Stimulated activated CD8-positive, alpha-beta memory T cell treated with anti-CD3 and anti-CD28 coated beads, Interleukin-12 subunit alpha, Interleukin-12 subunit beta, amount 100 ng/mL, for 24 hours (primary cell): ENCODE measurements at regions not wholly inside any gene's neighbourhood (a gene's known extent, or its start where the extent isn't known, plus 50 kb on each side); places are given as distances from the start of the nearest gene placed in this dataset.

Experiments used
- DNase-seq: peaks from one replicate; pipeline ENCODE4 v3.0.0-alpha.2; 2020; ENCODE audit errors: extremely low read depth

DNA sequence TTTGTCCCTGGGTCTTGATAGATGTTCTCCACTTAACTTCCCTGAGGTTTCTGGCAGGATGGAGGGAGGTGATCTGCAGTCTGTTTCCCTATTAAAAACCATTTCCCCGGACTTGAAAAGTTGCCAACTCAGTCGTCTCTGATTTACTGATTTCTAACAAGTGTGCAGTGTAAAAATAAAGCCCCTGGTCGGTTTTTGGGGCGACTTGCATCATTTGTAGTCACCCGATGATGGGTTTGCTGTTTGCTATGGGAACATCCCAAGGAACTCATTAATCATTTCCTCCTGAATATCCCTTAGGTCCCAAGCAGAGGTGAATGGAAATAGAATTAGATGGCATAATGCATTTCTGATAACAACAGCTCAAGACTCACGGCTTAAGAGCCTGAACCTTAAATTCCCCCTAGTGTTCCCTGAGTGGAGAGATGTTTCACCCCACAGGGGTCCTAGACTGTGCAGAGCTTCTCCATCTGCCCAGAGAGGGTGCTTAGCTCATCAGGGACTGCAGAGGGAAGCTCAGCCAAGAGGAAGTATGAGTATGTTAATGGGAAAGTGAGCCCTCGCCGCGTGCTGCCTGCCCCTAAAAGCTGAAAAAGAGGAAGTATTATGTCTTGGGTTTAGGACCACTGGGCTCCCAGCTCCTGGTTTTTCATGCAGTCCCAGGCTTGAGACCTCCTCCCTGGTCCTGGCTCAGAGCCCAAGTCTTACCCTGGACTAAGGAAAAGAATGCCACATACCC is 115.1 kb upstream of the DAP start:
- DNase-seq = no peak

- no peak for DNase-seq
Measured at GRCh38 chr5:10875201-10875768, 114.3 kb upstream of the DAP start.

DNA sequence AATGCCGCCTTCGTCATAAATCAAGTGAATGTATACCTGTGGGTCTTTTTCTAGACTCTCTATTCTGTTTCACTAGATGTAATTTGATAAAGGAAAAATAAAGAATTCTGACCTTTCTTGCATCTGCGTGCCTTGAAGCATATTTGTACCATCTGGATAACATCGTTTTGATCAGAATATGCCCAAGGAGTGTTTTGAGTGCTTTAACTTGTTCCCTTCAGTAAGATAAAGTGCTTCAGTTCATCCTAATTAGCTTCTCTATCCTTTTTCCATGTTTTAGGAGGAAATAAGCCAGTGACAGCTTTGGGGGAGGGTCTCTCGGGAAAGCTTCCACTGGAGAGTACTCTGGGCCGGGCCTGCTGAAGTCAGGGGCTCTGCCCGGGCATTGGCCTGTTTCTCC is 113.5 kb upstream of the DAP start:
- DNase-seq = no peak

DNA sequence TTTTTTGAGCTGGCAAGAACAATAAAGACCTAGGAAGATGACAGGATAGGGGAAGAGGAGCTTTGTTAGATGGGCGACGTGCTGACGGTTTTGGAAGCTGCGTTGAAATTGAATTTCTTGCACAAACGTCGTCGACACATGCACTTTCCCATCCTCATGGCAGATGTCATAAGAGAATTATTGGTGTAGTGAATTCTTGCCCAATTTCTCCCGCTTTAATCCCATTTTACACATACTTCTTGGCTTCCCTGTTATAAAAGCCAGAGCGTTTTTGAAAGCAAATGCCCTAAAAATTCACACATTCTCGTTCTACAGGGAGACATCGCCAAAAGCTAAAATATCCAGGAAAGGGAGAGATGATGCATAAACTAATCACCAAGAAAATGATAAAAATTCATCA is 109.8 kb upstream of the DAP start:
- no peak for DNase-seq

DNA sequence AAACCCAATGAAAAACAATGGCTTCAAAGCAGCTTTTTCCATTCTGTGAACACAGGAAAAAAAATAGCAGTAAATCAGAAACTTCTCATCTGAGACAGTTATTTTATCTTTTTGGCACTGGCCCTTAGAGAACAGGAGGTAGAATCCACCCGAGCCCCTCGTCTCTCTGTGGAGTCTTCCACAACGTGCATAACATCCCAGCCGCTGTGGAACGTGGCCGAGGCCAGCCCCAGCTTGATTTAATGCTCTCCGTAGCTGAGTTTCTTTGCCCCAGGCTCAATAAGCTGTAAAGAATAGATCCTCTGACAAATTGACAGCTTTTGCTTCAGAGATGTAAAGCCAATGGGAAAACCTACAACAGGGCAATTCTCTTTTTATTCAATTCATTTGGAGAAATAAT is 107.9 kb upstream of the DAP start:
- DNase-seq = no peak

DNA sequence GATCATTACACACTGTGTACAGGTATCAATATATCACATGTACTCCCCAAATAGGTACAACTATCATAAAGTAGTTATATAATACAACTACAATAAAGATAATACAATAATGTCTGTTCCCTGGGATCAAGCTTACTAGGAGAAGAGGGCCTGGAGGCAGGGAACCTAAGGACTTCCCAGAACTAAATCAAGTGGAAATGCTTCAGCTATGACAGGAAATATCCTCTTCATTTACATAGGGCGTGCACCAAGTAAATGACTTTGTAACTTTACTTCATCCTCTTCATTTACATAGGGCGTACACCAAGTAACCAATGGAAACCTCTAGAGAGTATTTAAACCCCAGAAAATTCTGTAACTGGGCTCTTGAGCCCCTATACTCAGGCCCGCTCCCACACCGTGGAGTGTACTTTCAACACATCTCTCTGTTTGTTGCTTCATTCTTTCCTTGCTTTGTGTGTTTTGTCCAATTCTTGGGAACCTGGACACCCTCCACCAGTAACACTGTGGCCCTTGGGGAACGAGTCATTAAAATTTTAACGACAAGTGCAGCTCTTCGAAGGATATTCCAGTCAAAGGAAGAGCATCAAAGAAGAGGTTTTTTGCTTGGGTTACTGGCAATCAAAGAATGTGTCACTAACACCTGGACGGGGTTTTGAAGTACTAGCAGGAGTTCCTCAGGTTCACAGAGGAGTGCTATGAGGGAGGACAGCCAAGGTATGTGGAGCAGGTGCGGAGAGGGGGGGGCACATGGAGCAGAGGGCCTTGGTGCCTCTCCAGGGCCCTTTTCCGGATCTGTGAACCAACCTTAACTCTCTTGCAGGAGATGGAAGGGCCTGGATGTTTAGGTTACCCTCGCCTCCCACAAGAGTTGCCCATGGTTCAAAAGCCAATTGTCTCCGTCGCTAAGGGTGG is 106.6 kb upstream of the DAP start:
- no peak for DNase-seq

DNA sequence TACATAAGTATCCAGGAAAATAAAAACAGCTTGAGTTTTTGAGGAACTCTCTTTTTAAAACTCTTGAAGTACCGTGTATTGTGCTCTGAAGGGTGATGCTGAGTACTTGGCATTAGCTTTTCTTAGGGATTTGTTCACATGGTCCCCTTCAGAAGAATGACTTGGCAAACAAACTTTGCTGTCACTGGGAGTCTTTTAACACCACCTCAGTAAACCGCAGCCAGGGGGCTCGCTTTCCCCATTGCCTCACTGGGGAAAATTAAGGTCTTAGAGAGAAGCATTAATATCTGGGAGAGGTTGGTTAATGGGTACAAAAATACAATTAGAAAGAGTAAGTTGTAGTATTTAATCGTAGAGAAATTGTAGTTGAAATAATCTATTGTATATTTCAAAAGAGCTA is 105.9 kb upstream of the DAP start:
- DNase-seq = no peak

- DNase-seq = peak; percentile 14
Measured at GRCh38 chr5:10863763-10864383, 102.8 kb upstream of the DAP start.

- DNase-seq = no peak
Measured at GRCh38 chr5:10862085-10862484, 101.1 kb upstream of the DAP start.

DNA sequence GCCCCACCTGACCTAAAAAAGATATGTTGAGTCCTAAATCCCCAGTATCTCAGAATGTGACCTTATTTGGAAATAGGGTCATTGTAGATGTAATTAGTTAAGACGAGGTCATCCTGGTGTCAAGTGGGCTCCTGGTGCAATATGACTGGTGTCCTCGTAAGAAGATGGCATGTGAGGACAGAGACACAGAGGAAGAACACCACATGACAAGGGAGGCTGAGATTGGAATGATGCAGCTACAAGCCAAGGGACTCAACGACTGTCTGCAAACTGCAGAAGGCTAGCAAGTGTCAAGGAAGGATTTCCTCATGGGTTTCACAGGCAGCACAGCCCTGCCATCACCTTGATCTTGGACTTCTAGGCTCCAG is 100.4 kb upstream of the DAP start:
- no peak for DNase-seq

DNA sequence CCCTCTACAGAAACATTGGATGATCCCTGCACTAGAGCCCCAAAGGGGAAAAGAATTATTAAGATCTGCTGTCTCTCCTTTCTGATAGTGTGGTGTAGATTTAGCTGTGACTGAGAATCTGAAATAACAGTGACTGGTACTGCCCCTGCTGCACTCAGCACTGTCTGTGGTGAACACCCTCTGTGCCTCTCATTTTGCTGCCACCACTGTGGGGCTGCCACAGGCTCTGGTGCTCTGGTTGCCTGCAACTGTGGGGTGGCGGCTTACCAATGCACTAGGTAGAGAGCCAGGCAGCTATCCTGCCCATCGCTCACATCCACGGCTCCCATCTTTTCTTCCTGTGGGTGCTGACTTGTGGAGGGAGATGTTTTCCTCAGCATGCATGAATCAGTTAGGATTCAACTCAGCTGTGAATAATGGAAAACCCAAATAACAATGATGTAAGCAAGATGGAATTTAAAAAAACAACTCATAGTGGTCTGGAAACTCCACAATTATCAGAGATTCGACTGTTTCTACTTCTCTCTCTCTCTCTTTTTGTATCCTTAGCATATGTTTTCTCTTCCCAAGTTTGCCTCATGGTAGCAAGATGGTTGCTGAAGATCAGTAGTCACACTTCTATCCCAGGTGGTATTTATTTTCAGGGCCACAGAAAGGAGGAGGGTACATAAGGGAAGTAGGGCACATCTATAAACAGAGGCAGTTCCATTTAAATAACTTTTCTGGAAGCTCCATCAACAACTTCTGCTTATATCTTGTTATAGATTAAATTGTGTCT is 99.8 kb upstream of the DAP start:
- DNase-seq = no peak

GRCh38 chr5:10860196-10860543 is 99.1 kb upstream of the DAP start:
- DNase-seq = no peak

GRCh38 chr5:10859393-10860195 is 98.6 kb upstream of the DAP start:
- DNase-seq = no peak

GRCh38 chr5:10858945-10859344 is 97.9 kb upstream of the DAP start:
- DNase-seq = no peak

GRCh38 chr5:10858307-10858706 is 97.3 kb upstream of the DAP start:
- DNase-seq = no peak

- DNase-seq = no peak
Measured at GRCh38 chr5:10857338-10857733, 96.3 kb upstream of the DAP start.

DNA sequence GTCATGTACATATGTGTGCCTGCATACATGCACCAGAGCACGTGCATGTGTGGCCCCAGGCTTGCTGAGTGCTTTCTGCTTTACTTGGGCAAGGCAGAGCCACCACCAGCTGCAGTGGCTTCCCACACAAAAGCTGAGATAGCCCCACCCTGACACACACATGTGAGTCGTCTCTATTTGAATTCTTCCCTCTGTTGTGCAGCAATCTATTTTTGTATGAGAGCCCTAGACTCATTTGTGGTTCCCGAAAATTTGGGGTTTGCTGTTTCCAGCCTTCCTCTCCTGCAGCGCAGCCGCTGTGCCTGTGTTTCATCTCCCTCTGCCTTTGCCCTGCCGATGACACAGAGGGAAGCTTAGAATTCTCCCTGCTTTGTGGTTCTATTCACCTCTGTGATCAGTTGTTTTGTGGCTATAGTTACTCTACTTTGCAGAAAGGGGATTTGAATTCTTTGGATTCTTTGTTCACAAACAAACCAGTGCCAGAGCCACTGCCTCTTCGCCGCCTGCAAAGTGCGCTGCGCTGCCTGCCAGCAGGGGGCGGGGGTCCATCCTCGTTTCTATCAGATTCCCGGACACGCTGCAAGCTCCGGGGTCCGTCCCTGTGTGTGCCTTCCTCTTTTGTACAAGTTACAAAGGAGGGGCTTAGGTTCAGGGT is 95.8 kb upstream of the DAP start:
- DNase-seq = no peak

- no peak for DNase-seq
Measured at GRCh38 chr5:10856071-10856470, 95.0 kb upstream of the DAP start.

- no peak for DNase-seq
Measured at GRCh38 chr5:10854506-10855277, 93.7 kb upstream of the DAP start.

DNA sequence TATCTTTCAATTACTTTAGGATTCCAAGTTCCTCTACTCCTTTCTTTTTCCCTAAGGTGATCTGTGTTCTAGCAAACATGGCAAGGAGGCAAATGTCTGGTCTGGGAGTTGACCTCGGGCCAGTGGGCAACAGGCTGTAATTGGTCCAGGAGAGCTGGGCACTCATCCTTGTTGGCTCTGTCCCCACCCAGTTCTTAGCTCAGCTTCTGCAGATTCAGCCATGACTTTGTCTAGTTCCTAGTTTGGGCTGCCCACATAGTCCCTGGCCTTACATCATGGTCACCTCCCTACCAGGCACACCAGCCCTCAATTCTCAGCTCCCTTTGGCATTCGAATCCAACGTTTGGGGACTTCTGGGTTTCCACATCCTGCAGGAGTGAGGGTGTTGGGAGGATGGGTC is 92.1 kb upstream of the DAP start:
- DNase-seq = no peak
